ENCODE measurements at regions not wholly inside any gene's neighbourhood (a gene's known extent, or its start where the extent isn't known, plus 50 kb on each side); places are given as distances from the start of the nearest gene placed in this dataset.

GRCh38 chr2:129793431-129793902, 186.0 kb upstream of the RAB6C start:
- no peak overlapping the region for H3K4me3 ChIP-seq (ENCODE audit: control insufficient read depth in 2 of 3, extremely low read depth in 1 of 3, insufficient read depth in 2 of 3, low read depth in 1 of 3, low read length in 3 of 3)
- H3K36me3 ChIP-seq (ENCODE audit: control insufficient read depth in 2 of 2, extremely low read depth in 1 of 2, insufficient read depth in 2 of 2, low read length in 2 of 2): no peaks in the 10 kb centered on the region
- dilution Hi-C loops (cut with MboI; ENCODE audit: extremely low pct_ligation_motif_present, low sequenced_read_pairs): no loop called here
- H2AFZ ChIP-seq (ENCODE audit: control insufficient read depth, low read length): no peak overlapping the region
- DNase-seq (ENCODE audit: low read depth, low spot score) (no peak), FAIRE-seq (no peak)
- H3K9me3 ChIP-seq (ENCODE audit: control insufficient read depth, low read depth, low read length): no peaks in the 10 kb centered on the region
- no peaks in the 10 kb centered on the region for H3K79me2 ChIP-seq (ENCODE audit: control insufficient read depth, insufficient read depth, low read length)
- no peak overlapping the region for H3K27ac ChIP-seq (ENCODE audit: control insufficient read depth, insufficient read depth, low read length)
- H3K9me1 ChIP-seq (ENCODE audit: control insufficient read depth, extremely low read depth, insufficient read depth, low read length): no peaks in the 10 kb centered on the region
- H3K9ac ChIP-seq (ENCODE audit: control insufficient read depth, extremely low read depth, insufficient read depth, low read length): no peak overlapping the region
- H3K4me1 ChIP-seq (ENCODE audit: control insufficient read depth, extremely low read depth, insufficient read depth, low read length): no peaks in the 10 kb centered on the region
- H3K27me3 ChIP-seq (ENCODE audit: control insufficient read depth, extremely low read depth, insufficient read depth, low read length): no peaks in the 10 kb centered on the region
- TF ChIP-seq CTCF (optimal IDR thresholded peaks at IDR 0.05 in 1 of 3, IDR thresholded peaks at IDR 0.05 in 1 of 3, conservative IDR thresholded peaks at IDR 0.05 in 1 of 3; ENCODE audit: extremely low read depth in 1 of 3, insufficient read depth in 2 of 3, low read length in 3 of 3) (no peak), EZH2 (IDR thresholded peaks at IDR 0.05; ENCODE audit: low read length) (no peak)
- H3K4me2 ChIP-seq (ENCODE audit: control insufficient read depth, extremely low read depth, insufficient read depth, low read depth, low read length): no peak overlapping the region
- H4K20me1 ChIP-seq (ENCODE audit: control insufficient read depth, extremely low read depth, insufficient read depth, low read length): no peaks in the 10 kb centered on the region

- Histone ChIP-seq H3K4me1 (ENCODE audit: control insufficient read depth, extremely low read depth, insufficient read depth, low read length) (no peaks in the 10 kb centered on the region), H3K9me1 (ENCODE audit: control insufficient read depth, extremely low read depth, insufficient read depth, low read length) (no peaks in the 10 kb centered on the region), H3K27ac (ENCODE audit: control insufficient read depth, insufficient read depth, low read length) (no peak overlapping the region), H3K79me2 (ENCODE audit: control insufficient read depth, insufficient read depth, low read length) (no peaks in the 10 kb centered on the region), H2AFZ (ENCODE audit: control insufficient read depth, low read length) (no peak overlapping the region), H4K20me1 (ENCODE audit: control insufficient read depth, extremely low read depth, insufficient read depth, low read length) (no peaks in the 10 kb centered on the region), H3K9me3 (ENCODE audit: control insufficient read depth, low read depth, low read length) (no peaks in the 10 kb centered on the region), H3K9ac (ENCODE audit: control insufficient read depth, extremely low read depth, insufficient read depth, low read length) (no peak overlapping the region), H3K36me3 (ENCODE audit: control insufficient read depth in 2 of 2, extremely low read depth in 1 of 2, insufficient read depth in 2 of 2, low read length in 2 of 2) (no peaks in the 10 kb centered on the region), H3K4me2 (ENCODE audit: control insufficient read depth, extremely low read depth, insufficient read depth, low read depth, low read length) (no peak overlapping the region), H3K4me3 (ENCODE audit: control insufficient read depth in 2 of 3, extremely low read depth in 1 of 3, insufficient read depth in 2 of 3, low read depth in 1 of 3, low read length in 3 of 3) (no peak overlapping the region), H3K27me3 (ENCODE audit: control insufficient read depth, extremely low read depth, insufficient read depth, low read length) (no peaks in the 10 kb centered on the region)
- dilution Hi-C loops (cut with MboI; ENCODE audit: extremely low pct_ligation_motif_present, low sequenced_read_pairs): no loop called here
- no peak for FAIRE-seq
- DNase-seq (ENCODE audit: low read depth, low spot score): no peak
- no peak for TF ChIP-seq EZH2 (IDR thresholded peaks at IDR 0.05; ENCODE audit: low read length)
Observed at GRCh38 chr2:129794116-129794515, 185.3 kb upstream of the RAB6C start.

GRCh38 chr2:129794540-129794939, 184.9 kb upstream of the RAB6C start:
- no peaks in the 10 kb centered on the region for H3K9me1 ChIP-seq (ENCODE audit: control insufficient read depth, extremely low read depth, insufficient read depth, low read length)
- FAIRE-seq: no peak

More at GRCh38 chr2:129794540-129794939, 184.9 kb upstream of the RAB6C start:
- no peak for DNase-seq (ENCODE audit: low read depth, low spot score)
- Histone ChIP-seq H3K4me1 (ENCODE audit: control insufficient read depth, extremely low read depth, insufficient read depth, low read length) (no peaks in the 10 kb centered on the region), H3K79me2 (ENCODE audit: control insufficient read depth, insufficient read depth, low read length) (no peaks in the 10 kb centered on the region), H4K20me1 (ENCODE audit: control insufficient read depth, extremely low read depth, insufficient read depth, low read length) (no peaks in the 10 kb centered on the region), H3K4me3 (ENCODE audit: control insufficient read depth in 2 of 3, extremely low read depth in 1 of 3, insufficient read depth in 2 of 3, low read depth in 1 of 3, low read length in 3 of 3) (no peak overlapping the region), H3K27ac (ENCODE audit: control insufficient read depth, insufficient read depth, low read length) (no peak overlapping the region), H2AFZ (ENCODE audit: control insufficient read depth, low read length) (no peak overlapping the region), H3K9ac (ENCODE audit: control insufficient read depth, extremely low read depth, insufficient read depth, low read length) (no peak overlapping the region), H3K4me2 (ENCODE audit: control insufficient read depth, extremely low read depth, insufficient read depth, low read depth, low read length) (no peak overlapping the region), H3K36me3 (ENCODE audit: control insufficient read depth in 2 of 2, extremely low read depth in 1 of 2, insufficient read depth in 2 of 2, low read length in 2 of 2) (no peaks in the 10 kb centered on the region), H3K27me3 (ENCODE audit: control insufficient read depth, extremely low read depth, insufficient read depth, low read length) (no peaks in the 10 kb centered on the region), H3K9me3 (ENCODE audit: control insufficient read depth, low read depth, low read length) (no peaks in the 10 kb centered on the region)
- dilution Hi-C loops (cut with MboI; ENCODE audit: extremely low pct_ligation_motif_present, low sequenced_read_pairs): no loop called here
- TF ChIP-seq EZH2 (IDR thresholded peaks at IDR 0.05; ENCODE audit: low read length) (no peak), CTCF (optimal IDR thresholded peaks at IDR 0.05 in 1 of 3, IDR thresholded peaks at IDR 0.05 in 1 of 3, conservative IDR thresholded peaks at IDR 0.05 in 1 of 3; ENCODE audit: extremely low read depth in 1 of 3, insufficient read depth in 2 of 3, low read length in 3 of 3) (no peak)
